Endodermal cell (in vitro differentiated cells): ENCODE measurements at regions not wholly inside any gene's neighbourhood (a gene's known extent, or its start where the extent isn't known, plus 50 kb on each side); places are given as distances from the start of the nearest gene placed in this dataset.

Experiments
- DNase-seq: peaks from one replicate; pipeline ENCODE4 v3.0.0-alpha.2; 2017
- H3K27ac ChIP-seq: 2 replicates; pipeline ENCODE4 v1.5.1; 2013; ENCODE audit warnings: mild to moderate bottlenecking, low read depth, low read length, moderate library complexity
- H3K27me3 ChIP-seq: 2 replicates; pipeline ENCODE4 v1.6.1; 2013; ENCODE audit warnings: mild to moderate bottlenecking, low read length, moderate library complexity; ENCODE audit not compliant: insufficient read depth, control insufficient read depth, poor library complexity, severe bottlenecking
- H3K36me3 ChIP-seq: 2 replicates; pipeline ENCODE4 v1.7.0; 2013; ENCODE audit warnings: mild to moderate bottlenecking, low read length, moderate library complexity; ENCODE audit not compliant: control insufficient read depth, insufficient read depth
- H3K4me1 ChIP-seq: one replicate; pipeline ENCODE4 v1.7.0; 2013; ENCODE audit warnings: low read length; ENCODE audit not compliant: control insufficient read depth, insufficient read depth
- H3K4me3 ChIP-seq: 2 replicates; pipeline ENCODE4 v1.5.1; 2013; ENCODE audit warnings: mild to moderate bottlenecking, low read length, moderate library complexity
- H3K9ac ChIP-seq: 2 replicates; pipeline ENCODE4 v1.6.1; 2013; ENCODE audit warnings: mild to moderate bottlenecking, low read length, moderate library complexity; ENCODE audit not compliant: poor library complexity, severe bottlenecking; ENCODE audit errors: extremely low read depth
- H3K9me3 ChIP-seq: 2 replicates; pipeline ENCODE4 v1.6.1; 2013; ENCODE audit warnings: mild to moderate bottlenecking, low read length, moderate library complexity; ENCODE audit not compliant: control insufficient read depth
- H3K27ac Mint-ChIP-seq: 2 replicates; pipeline ENCODE4 v1.8.0; 2020; ENCODE audit warnings: mixed read lengths
- H3K27me3 Mint-ChIP-seq: 2 replicates; pipeline ENCODE4 v1.8.0; 2021; ENCODE audit warnings: mild to moderate bottlenecking, mixed read lengths; ENCODE audit not compliant: insufficient read depth
- H3K36me3 Mint-ChIP-seq: 2 replicates; pipeline ENCODE4 v1.8.0; 2020; ENCODE audit warnings: low read depth, mixed read lengths
- H3K4me1 Mint-ChIP-seq: 2 replicates; pipeline ENCODE4 v1.8.0; 2020; ENCODE audit warnings: mixed read lengths
- H3K4me3 Mint-ChIP-seq: 2 replicates; pipeline ENCODE4 v1.8.0; 2020; ENCODE audit warnings: mild to moderate bottlenecking, moderate library complexity, mixed read lengths
- H3K9me3 Mint-ChIP-seq: 2 replicates; pipeline ENCODE4 v1.8.0; 2020; ENCODE audit warnings: mild to moderate bottlenecking, mixed read lengths
- CTCF ChIP-seq: fragments of 200-600 bp; sonication (generic); conservative IDR thresholded peaks from 2 replicates; pipeline ENCODE4 v1.5.0; 2021; ENCODE audit warnings: antibody characterized with exemption, mild to moderate bottlenecking
- WGBS, 2 experiments: methylation state at CpG; one replicate each; pipeline versions ENCODE4 v1.1.5 to v1.1.7; 2013; ENCODE audit warnings: missing lambda C conversion rate in 2 of 2, mixed read lengths in 1 of 2; ENCODE audit not compliant: insufficient coverage in 1 of 2, insufficient read length in 1 of 2; 5-methylcytosine and 5-hydroxymethylcytosine counted together

- Histone ChIP-seq H3K4me3 (no peak overlapping the region), H3K27me3 (no peaks in the 10 kb centered on the region), H3K27ac (no peak overlapping the region), H3K9me3 (no peaks in the 10 kb centered on the region), H3K36me3 (no peaks in the 10 kb centered on the region), H3K9ac (no peak overlapping the region), H3K4me1 (peaks cover 18% of the 10 kb centered on the region)
- WGBS, 2 experiments: 75 to 95% methylated on average over 2 to 4 of the region's 4 CpGs
- no peak for TF ChIP-seq CTCF
- H3K4me3 Mint-ChIP-seq: no peak overlapping the region
- no peak for DNase-seq
- H3K27ac Mint-ChIP-seq: no peak overlapping the region
- no peaks in the 10 kb centered on the region for H3K27me3 Mint-ChIP-seq
- peaks cover 49% of the 10 kb centered on the region for H3K4me1 Mint-ChIP-seq
- H3K9me3 Mint-ChIP-seq: no peaks in the 10 kb centered on the region
- H3K36me3 Mint-ChIP-seq: no peaks in the 10 kb centered on the region
Measured at GRCh38 chr12:67918441-67918840, 70.8 kb upstream of the IFNG-AS1 start.

DNA sequence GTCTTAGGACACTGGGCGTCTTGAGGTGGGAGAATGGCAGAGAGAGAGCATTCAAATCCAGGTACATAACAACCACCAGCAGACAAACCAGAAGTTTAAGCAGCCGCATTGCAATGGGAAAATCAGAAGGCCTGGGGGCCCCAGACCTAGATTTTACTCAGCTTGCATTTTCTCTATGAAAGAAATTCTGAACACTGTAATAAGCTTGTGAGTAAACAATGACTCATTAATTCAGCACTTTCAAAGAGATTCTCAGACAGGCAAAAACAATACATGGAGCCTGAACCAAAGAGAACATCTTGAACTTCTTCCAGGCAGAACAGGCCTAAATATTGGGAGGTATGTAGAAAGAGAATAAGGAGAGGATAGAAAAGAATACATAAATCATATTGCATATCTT lies 69.8 kb upstream of the IFNG-AS1 start:
- no peaks in the 10 kb centered on the region for H3K36me3 Mint-ChIP-seq

GRCh38 chr12:67920413-67920812 lies 68.8 kb upstream of the IFNG-AS1 start:
- peaks cover 58% of the 10 kb centered on the region for H3K4me1 Mint-ChIP-seq
- WGBS, 2 experiments: 75% methylated on average over 2 of the region's 2 CpGs; no CpG with 5 or more reads in 1 of the 2 experiments
- no peak for TF ChIP-seq CTCF

More for the DNA sequence above, 69.8 kb upstream of the IFNG-AS1 start:
- no peak overlapping the region for H3K27ac Mint-ChIP-seq
- H3K9me3 Mint-ChIP-seq: no peaks in the 10 kb centered on the region
- Histone ChIP-seq H3K36me3 (no peaks in the 10 kb centered on the region), H3K27ac (no peak overlapping the region), H3K27me3 (no peaks in the 10 kb centered on the region), H3K4me3 (no peak overlapping the region), H3K9ac (no peak overlapping the region), H3K9me3 (no peaks in the 10 kb centered on the region), H3K4me1 (peaks cover 21% of the 10 kb centered on the region)
- peaks cover 58% of the 10 kb centered on the region for H3K4me1 Mint-ChIP-seq
- no peak for TF ChIP-seq CTCF
- DNase-seq: no peak
- H3K4me3 Mint-ChIP-seq: no peak overlapping the region
- no peaks in the 10 kb centered on the region for H3K27me3 Mint-ChIP-seq
- WGBS, 2 experiments: 92 to 100% methylated on average over 1 to 2 of the region's 2 CpGs

More at GRCh38 chr12:67920413-67920812, 68.8 kb upstream of the IFNG-AS1 start:
- no peaks in the 10 kb centered on the region for H3K9me3 Mint-ChIP-seq
- no peaks in the 10 kb centered on the region for H3K36me3 ChIP-seq
- no peaks in the 10 kb centered on the region for H3K36me3 Mint-ChIP-seq
- H3K9me3 ChIP-seq: no peaks in the 10 kb centered on the region
- H3K27ac Mint-ChIP-seq: no peak overlapping the region
- DNase-seq: no peak
- no peak overlapping the region for H3K4me3 ChIP-seq
- no peak overlapping the region for H3K4me3 Mint-ChIP-seq
- no peaks in the 10 kb centered on the region for H3K27me3 ChIP-seq
- H3K27me3 Mint-ChIP-seq: no peaks in the 10 kb centered on the region
- no peak overlapping the region for H3K27ac ChIP-seq
- H3K4me1 ChIP-seq: peaks cover 21% of the 10 kb centered on the region
- no peak overlapping the region for H3K9ac ChIP-seq
